Stimulated activated CD4-positive, alpha-beta T cell treated with anti-CD3 and anti-CD28 coated beads, Interleukin-12 subunit alpha, Interleukin-12 subunit beta, amount 100 ng/mL, for 4 hours (primary cell): ENCODE measurements at regions not wholly inside any gene's neighbourhood (a gene's known extent, or its start where the extent isn't known, plus 50 kb on each side); places are given as distances from the start of the nearest gene placed in this dataset.

Experiments used
- DNase-seq: peaks from one replicate; pipeline ENCODE4 v3.0.0-alpha.2; 2020

- no peak for DNase-seq
Measured at GRCh38 chr5:68490406-68490805, 274.9 kb downstream of the PIK3R1 start.

- DNase-seq = no peak
Measured at GRCh38 chr5:68494771-68495170, 279.2 kb downstream of the PIK3R1 start.

- no peak for DNase-seq
Measured at GRCh38 chr5:68499987-68500386, 284.4 kb downstream of the PIK3R1 start.

GRCh38 chr5:68500813-68501212 lies 285.3 kb downstream of the PIK3R1 start:
- no peak for DNase-seq

- no peak for DNase-seq
Measured at GRCh38 chr5:68502531-68502930, 287.0 kb downstream of the PIK3R1 start.

- no peak for DNase-seq
Measured at GRCh38 chr5:68504306-68504705, 288.8 kb downstream of the PIK3R1 start.

GRCh38 chr5:68505917-68506860 lies 290.6 kb downstream of the PIK3R1 start:
- no peak for DNase-seq

GRCh38 chr5:68515514-68515913 lies 300.0 kb downstream of the PIK3R1 start:
- no peak for DNase-seq

GRCh38 chr5:68518286-68518685 lies 302.7 kb downstream of the PIK3R1 start:
- no peak for DNase-seq

- no peak for DNase-seq
Measured at GRCh38 chr5:68519143-68519542, 303.6 kb downstream of the PIK3R1 start.

- no peak for DNase-seq
Measured at GRCh38 chr5:68521776-68522175, 306.2 kb downstream of the PIK3R1 start.

- no peak for DNase-seq
Measured at GRCh38 chr5:68522863-68523262, 307.3 kb downstream of the PIK3R1 start.

- no peak for DNase-seq
Measured at GRCh38 chr5:68528821-68529273, 313.3 kb downstream of the PIK3R1 start.

- DNase-seq = no peak
Measured at GRCh38 chr5:68529581-68529980, 314.0 kb downstream of the PIK3R1 start.

- no peak for DNase-seq
Measured at GRCh38 chr5:68531970-68532369, 316.4 kb downstream of the PIK3R1 start.

GRCh38 chr5:68533051-68533450 lies 317.5 kb downstream of the PIK3R1 start:
- no peak for DNase-seq

- no peak for DNase-seq
Measured at GRCh38 chr5:68533571-68534084, 318.1 kb downstream of the PIK3R1 start.

- no peak for DNase-seq
Measured at GRCh38 chr5:68534131-68534940, 318.8 kb downstream of the PIK3R1 start.

- no peak for DNase-seq
Measured at GRCh38 chr5:68534956-68535520, 319.5 kb downstream of the PIK3R1 start.

GRCh38 chr5:68538814-68539420 lies 323.4 kb downstream of the PIK3R1 start:
- DNase-seq = no peak

GRCh38 chr5:68540798-68541590 lies 325.4 kb downstream of the PIK3R1 start:
- DNase-seq = no peak

GRCh38 chr5:68542207-68542606 lies 326.7 kb downstream of the PIK3R1 start:
- DNase-seq = no peak
